Kasumi-1 (cell line): ENCODE measurements at regions not wholly inside any gene's neighbourhood (a gene's known extent, or its start where the extent isn't known, plus 50 kb on each side); places are given as distances from the start of the nearest gene placed in this dataset.
"Not testable (repeated sequence)": the region's sequence is repeated elsewhere in the genome, so short reads cannot be mapped to it uniquely, and the experiment has no call there.

Source experiments
- DNase-seq, 2 experiments: peaks; one replicate each; lab custom pipeline; 2025; lab: John Stamatoyannopoulos, UW

- not testable (repeated sequence) for DNase-seq
These were observed 124.3 kb downstream of the TP53TG3F start for GRCh38 chr16:33583702-33584101.

GRCh38 chr16:33588589-33588988 lies 129.2 kb downstream of the TP53TG3F start:
- DNase-seq = not testable (repeated sequence)

- not testable (repeated sequence) for DNase-seq
These were observed 133.9 kb downstream of the TP53TG3F start for GRCh38 chr16:33593344-33593743.

GRCh38 chr16:33595074-33595473 lies 135.7 kb downstream of the TP53TG3F start:
- not testable (repeated sequence) for DNase-seq

GRCh38 chr16:33601029-33601428 lies 141.6 kb downstream of the TP53TG3F start:
- not testable (repeated sequence) for DNase-seq

- not testable (repeated sequence) for DNase-seq
These were observed 164.2 kb downstream of the TP53TG3F start for GRCh38 chr16:33623535-33624077.

GRCh38 chr16:33628895-33629294 lies 169.5 kb downstream of the TP53TG3F start:
- not testable (repeated sequence) for DNase-seq

GRCh38 chr16:33631713-33632112 lies 172.3 kb downstream of the TP53TG3F start:
- DNase-seq = not testable (repeated sequence)

GRCh38 chr16:33634057-33634456 lies 174.6 kb downstream of the TP53TG3F start:
- not testable (repeated sequence) for DNase-seq

GRCh38 chr16:33636760-33637159 lies 177.3 kb downstream of the TP53TG3F start:
- not testable (repeated sequence) for DNase-seq

GRCh38 chr16:33643270-33643669 lies 183.9 kb downstream of the TP53TG3F start:
- DNase-seq = not testable (repeated sequence)

GRCh38 chr16:33643698-33644381 lies 184.4 kb downstream of the TP53TG3F start:
- DNase-seq = not testable (repeated sequence)

GRCh38 chr16:33646386-33646785 lies 187.0 kb downstream of the TP53TG3F start:
- DNase-seq = not testable (repeated sequence)

GRCh38 chr16:33655756-33656155 lies 196.3 kb downstream of the TP53TG3F start:
- DNase-seq = not testable (repeated sequence)

- not testable (repeated sequence) for DNase-seq
These were observed 197.0 kb downstream of the TP53TG3F start for GRCh38 chr16:33656394-33656793.

GRCh38 chr16:33657717-33658116 lies 198.3 kb downstream of the TP53TG3F start:
- DNase-seq = not testable (repeated sequence)

- not testable (repeated sequence) for DNase-seq
These were observed 221.4 kb downstream of the TP53TG3F start for GRCh38 chr16:33680791-33681190.

- DNase-seq = not testable (repeated sequence)
These were observed 240.9 kb downstream of the TP53TG3F start for GRCh38 chr16:33700320-33700719.

GRCh38 chr16:33706845-33707590 lies 247.6 kb downstream of the TP53TG3F start:
- DNase-seq = not testable (repeated sequence)

- not testable (repeated sequence) for DNase-seq
These were observed 248.2 kb downstream of the TP53TG3F start for GRCh38 chr16:33707591-33707934.

- DNase-seq = not testable (repeated sequence)
These were observed 250.7 kb downstream of the TP53TG3F start for GRCh38 chr16:33709856-33710695.

- DNase-seq = not testable (repeated sequence)
These were observed 251.3 kb downstream of the TP53TG3F start for GRCh38 chr16:33710696-33711087.
